ENCODE measurements at regions not wholly inside any gene's neighbourhood (a gene's known extent, or its start where the extent isn't known, plus 50 kb on each side); places are given as distances from the start of the nearest gene placed in this dataset.
A peak's percentile ranks its signal among the peaks of the same experiment; 100 is the strongest.

GRCh38 chr15:29959384-29960137, 123.2 kb upstream of the GOLGA8J start:
- no peak for DNase-seq

- DNase-seq, result no peak
These were observed 130.0 kb upstream of the TJP1 start for GRCh38 chr15:29952225-29952624.

GRCh38 chr15:29945943-29946596, 123.8 kb upstream of the TJP1 start:
- DNase-seq, result no peak

- DNase-seq, result no peak
These were observed 122.7 kb upstream of the TJP1 start for GRCh38 chr15:29944925-29945324.

- DNase-seq, result no peak
These were observed 120.3 kb upstream of the TJP1 start for GRCh38 chr15:29942548-29942947.

GRCh38 chr15:29942143-29942542, 119.9 kb upstream of the TJP1 start:
- no peak for DNase-seq

- DNase-seq, result no peak
These were observed 117.1 kb upstream of the TJP1 start for GRCh38 chr15:29939404-29939803.

GRCh38 chr15:29938361-29939335, 116.4 kb upstream of the TJP1 start:
- DNase-seq, result no peak

- no peak for DNase-seq
These were observed 115.7 kb upstream of the TJP1 start for GRCh38 chr15:29937956-29938355.

GRCh38 chr15:29936353-29937049, 114.2 kb upstream of the TJP1 start:
- DNase-seq, result no peak

GRCh38 chr15:29935296-29936004, 113.2 kb upstream of the TJP1 start:
- DNase-seq, result no peak

- no peak for DNase-seq
These were observed 112.0 kb upstream of the TJP1 start for GRCh38 chr15:29934251-29934650.

- no peak for DNase-seq
These were observed 111.0 kb upstream of the TJP1 start for GRCh38 chr15:29933042-29933803.

GRCh38 chr15:29926083-29926388, 103.8 kb upstream of the TJP1 start:
- no peak for DNase-seq

- DNase-seq, result peak in 1 of 2 donors; percentile 49
These were observed 103.2 kb upstream of the TJP1 start for GRCh38 chr15:29925227-29926082.

GRCh38 chr15:29924750-29925149, 102.5 kb upstream of the TJP1 start:
- no peak for DNase-seq

- no peak for DNase-seq
These were observed 99.9 kb upstream of the TJP1 start for GRCh38 chr15:29922191-29922590.

GRCh38 chr15:29921130-29921601, 98.9 kb upstream of the TJP1 start:
- no peak for DNase-seq

GRCh38 chr15:29920515-29920914, 98.2 kb upstream of the TJP1 start:
- DNase-seq, result no peak
